Panc1 (cell line): ENCODE measurements at regions not wholly inside any gene's neighbourhood (a gene's known extent, or its start where the extent isn't known, plus 50 kb on each side); places are given as distances from the start of the nearest gene placed in this dataset.
A peak's percentile ranks its signal among the peaks of the same experiment; 100 is the strongest.

ENCODE experiments used
- ATAC-seq: fragments of 200-7000 bp; cut with Tn5 transposase; 2 replicates; pipeline ENCODE4 v1.9.1; 2020; ENCODE audit warnings: mild to moderate bottlenecking, moderate library complexity
- BruUV-seq: library from RNA; stranded (reverse); fragments of 400-500 nt; replicated peaks from 2 replicates; lab custom pipeline; 2021; lab: Mats Ljungman, UMichigan
- CTCF ChIA-PET: fragments of 300-600 bp; sonication (Branson Sonifier 250); formaldehyde crosslinking; loops from one replicate; lab custom pipeline; 2022; ENCODE audit warnings: antibody characterized with exemption; lab: Charles Lee
- POLR2A ChIA-PET: fragments of 300-600 bp; sonication (Branson Sonifier 250); formaldehyde crosslinking; loops from one replicate; lab custom pipeline; 2022; ENCODE audit warnings: antibody characterized with exemption; lab: Charles Lee
- DNase-seq: peaks from one replicate; pipeline ENCODE4 v3.0.0-alpha.2; 2010; ENCODE audit warnings: low read depth, low spot score
- H3K27ac ChIP-seq: 2 replicates; pipeline ENCODE4 v1.5.1; 2011; ENCODE audit warnings: mild to moderate bottlenecking, low read length, inconsistent platforms
- H3K27me3 ChIP-seq: fragments of 200-500 bp; sonication (Bioruptor generic); 2 replicates; pipeline ENCODE4 v1.6.0; 2014; ENCODE audit warnings: low read length, inconsistent platforms; ENCODE audit not compliant: control insufficient read depth, insufficient read depth
- H3K36me3 ChIP-seq: fragments of 200-500 bp; sonication (Bioruptor generic); 2 replicates; pipeline ENCODE4 v1.5.1; 2014; ENCODE audit warnings: inconsistent platforms, mild to moderate bottlenecking, low read length, moderate library complexity; ENCODE audit not compliant: control insufficient read depth, insufficient read depth
- H3K4me1 ChIP-seq: 2 replicates; pipeline ENCODE4 v1.5.1; 2011; ENCODE audit warnings: inconsistent platforms, mild to moderate bottlenecking, low read length, moderate library complexity; ENCODE audit not compliant: control insufficient read depth, insufficient read depth
- H3K4me3 ChIP-seq, 2 experiments: 2 replicates each; pipeline ENCODE4 v1.5.1; 2011 to 2012; ENCODE audit warnings: low read depth in 2 of 2, low read length in 2 of 2, mild to moderate bottlenecking in 2 of 2, inconsistent platforms in 1 of 2, moderate library complexity in 1 of 2
- H3K9me3 ChIP-seq: fragments of 200-500 bp; sonication (Bioruptor generic); 2 replicates; pipeline ENCODE4 v1.5.1; 2014; ENCODE audit warnings: low read depth, mild to moderate bottlenecking, inconsistent platforms, low read length, moderate library complexity; ENCODE audit not compliant: control insufficient read depth, insufficient read depth
- CTCF ChIP-seq: fragments of 450-650 bp; IDR thresholded peaks from 2 replicates; pipeline ENCODE4 v1.5.1; 2017; ENCODE audit warnings: mild to moderate bottlenecking
- POLR2AphosphoS5 ChIP-seq: IDR thresholded peaks from 2 replicates; pipeline ENCODE4 v1.6.1; 2012; ENCODE audit warnings: mild to moderate bottlenecking, low read depth, low read length, moderate library complexity
- REST ChIP-seq, 2 experiments: IDR thresholded peaks; 2 replicates each; pipeline ENCODE4 v1.6.1; 2011 to 2012; ENCODE audit warnings: low read depth in 2 of 2, control low read depth in 1 of 2, low read length in 1 of 2, mild to moderate bottlenecking in 1 of 2, moderate library complexity in 1 of 2; ENCODE audit not compliant: insufficient read depth in 1 of 2
- SIN3A ChIP-seq: IDR thresholded peaks from 2 replicates; pipeline ENCODE4 v1.6.1; 2012; ENCODE audit warnings: low read depth, mild to moderate bottlenecking, low read length, moderate library complexity, borderline replicate concordance; ENCODE audit not compliant: insufficient read depth
- TCF7L2 ChIP-seq: IDR thresholded peaks from 2 replicates; pipeline ENCODE4 v1.6.1; 2011; ENCODE audit warnings: mild to moderate bottlenecking, low read depth, low read length, inconsistent platforms
- in situ Hi-C: cut with HindIII; loops from 2 replicates; pipeline ENCODE4 v1.10.0; 2016; ENCODE audit warnings: low sequenced_read_pairs, low pct_unique_long_range_greater_than_20kb
- intact Hi-C: fragments of 100-400 bp; cut with micrococcal nuclease; formaldehyde crosslinking; loops from one replicate; pipeline ENCODE4 v1.10.0; 2022; ENCODE audit not compliant: unreplicated experiment

GRCh38 chr11:109012991-109013390 is 348.1 kb downstream of the DDX10 start:
- Histone ChIP-seq H3K36me3 (no peaks in the 10 kb centered on the region), H3K4me3 (no peak overlapping the region), H3K9me3 (no peaks in the 10 kb centered on the region), H3K27me3 (no peaks in the 10 kb centered on the region), H3K27ac (no peak overlapping the region), H3K4me1 (no peaks in the 10 kb centered on the region)
- intact Hi-C loops (no loop called here), in situ Hi-C loops (no loop called here)
- no TSS peak for BruUV-seq
- ATAC-seq (no peak), DNase-seq (no peak)
- ChIA-PET CTCF (no interaction called here), POLR2A (no interaction called here)
- TF ChIP-seq TCF7L2 = no peak

GRCh38 chr11:109015283-109015682 is 350.4 kb downstream of the DDX10 start:
- BruUV-seq = no TSS peak
- intact Hi-C loops = no loop called here
- no peaks in the 10 kb centered on the region for H3K9me3 ChIP-seq
- no peaks in the 10 kb centered on the region for H3K4me1 ChIP-seq
- no peak overlapping the region for H3K4me3 ChIP-seq
- ATAC-seq (no peak), DNase-seq (peak; percentile 53)
- no peaks in the 10 kb centered on the region; the same call in 1 of the 2 replicates for H3K27me3 ChIP-seq
- no peak overlapping the region for H3K27ac ChIP-seq
- POLR2A ChIA-PET = no interaction called here
- no peaks in the 10 kb centered on the region for H3K36me3 ChIP-seq
- TF ChIP-seq SIN3A (no peak), REST (IDR thresholded peaks at IDR 0.05; ENCODE audit: insufficient read depth in 1 of 2, low read depth in 2 of 2, low read length in 1 of 2) (no peak), CTCF (no peak), TCF7L2 (no peak)
- in situ Hi-C loops = no loop called here
- CTCF ChIA-PET = no interaction called here

- TF ChIP-seq SIN3A (no peak), TCF7L2 (no peak), REST (IDR thresholded peaks at IDR 0.05; ENCODE audit: insufficient read depth in 1 of 2, low read depth in 2 of 2, low read length in 1 of 2) (no peak), POLR2AphosphoS5 (no peak), CTCF (no peak)
- no TSS peak for BruUV-seq
- H3K4me1 ChIP-seq = no peaks in the 10 kb centered on the region
- intact Hi-C loops = no loop called here
- H3K36me3 ChIP-seq = no peaks in the 10 kb centered on the region
- no peak overlapping the region for H3K27ac ChIP-seq
- H3K4me3 ChIP-seq = no peak overlapping the region
- ATAC-seq = no peak
- DNase-seq = no peak
- CTCF ChIA-PET = interaction anchor here (0.6 kb wide), 1 partner anchor 19 kb away, joined by 4 read pairs; no protein-coding TSS in a partner anchor
- in situ Hi-C loops = no loop called here
- POLR2A ChIA-PET = no interaction called here
- H3K27me3 ChIP-seq = no peaks in the 10 kb centered on the region; the same call in 1 of the 2 replicates
- H3K9me3 ChIP-seq = no peaks in the 10 kb centered on the region
Observed at GRCh38 chr11:109016724-109017123, 351.9 kb downstream of the DDX10 start.
